ENCODE measurements at regions not wholly inside any gene's neighbourhood (a gene's known extent, or its start where the extent isn't known, plus 50 kb on each side); places are given as distances from the start of the nearest gene placed in this dataset.
"Not testable (repeated sequence)": the region's sequence is repeated elsewhere in the genome, so short reads cannot be mapped to it uniquely, and the experiment has no call there.

DNA sequence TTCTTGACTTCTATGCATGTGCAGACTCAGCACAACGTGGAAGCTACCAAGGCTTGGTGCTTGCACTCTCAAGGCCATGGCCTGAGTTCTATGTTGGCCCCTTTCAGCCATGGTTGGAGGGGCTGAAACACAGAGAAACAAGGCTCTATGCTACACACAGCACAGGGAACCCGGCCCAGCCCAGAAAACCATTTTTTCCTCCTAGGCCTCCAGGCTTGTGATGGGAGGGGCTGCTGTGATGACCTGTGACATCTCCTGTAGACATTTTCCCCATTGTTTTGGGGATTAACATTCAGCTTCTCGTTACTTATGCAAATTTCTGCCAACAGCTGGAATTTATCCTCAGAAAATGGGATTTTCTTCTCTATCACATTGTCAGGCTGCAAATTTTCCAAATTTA is 678.7 kb downstream of the KCNJ18 start:
- TF ChIP-seq POLR2AphosphoS5 (IDR thresholded peaks at IDR 0.05; ENCODE audit: insufficient read depth in 1 of 2, low read depth in 1 of 2), result not testable (repeated sequence)
- TF ChIP-seq, protein P1, sequence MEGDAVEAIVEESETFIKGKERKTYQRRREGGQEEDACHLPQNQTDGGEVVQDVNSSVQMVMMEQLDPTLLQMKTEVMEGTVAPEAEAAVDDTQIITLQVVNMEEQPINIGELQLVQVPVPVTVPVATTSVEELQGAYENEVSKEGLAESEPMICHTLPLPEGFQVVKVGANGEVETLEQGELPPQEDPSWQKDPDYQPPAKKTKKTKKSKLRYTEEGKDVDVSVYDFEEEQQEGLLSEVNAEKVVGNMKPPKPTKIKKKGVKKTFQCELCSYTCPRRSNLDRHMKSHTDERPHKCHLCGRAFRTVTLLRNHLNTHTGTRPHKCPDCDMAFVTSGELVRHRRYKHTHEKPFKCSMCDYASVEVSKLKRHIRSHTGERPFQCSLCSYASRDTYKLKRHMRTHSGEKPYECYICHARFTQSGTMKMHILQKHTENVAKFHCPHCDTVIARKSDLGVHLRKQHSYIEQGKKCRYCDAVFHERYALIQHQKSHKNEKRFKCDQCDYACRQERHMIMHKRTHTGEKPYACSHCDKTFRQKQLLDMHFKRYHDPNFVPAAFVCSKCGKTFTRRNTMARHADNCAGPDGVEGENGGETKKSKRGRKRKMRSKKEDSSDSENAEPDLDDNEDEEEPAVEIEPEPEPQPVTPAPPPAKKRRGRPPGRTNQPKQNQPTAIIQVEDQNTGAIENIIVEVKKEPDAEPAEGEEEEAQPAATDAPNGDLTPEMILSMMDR (IDR thresholded peaks at IDR 0.05), result not testable (repeated sequence)

Data from vagina (tissue), 2 donors.